ENCODE measurements at regions not wholly inside any gene's neighbourhood (a gene's known extent, or its start where the extent isn't known, plus 50 kb on each side); places are given as distances from the start of the nearest gene placed in this dataset.

DNA sequence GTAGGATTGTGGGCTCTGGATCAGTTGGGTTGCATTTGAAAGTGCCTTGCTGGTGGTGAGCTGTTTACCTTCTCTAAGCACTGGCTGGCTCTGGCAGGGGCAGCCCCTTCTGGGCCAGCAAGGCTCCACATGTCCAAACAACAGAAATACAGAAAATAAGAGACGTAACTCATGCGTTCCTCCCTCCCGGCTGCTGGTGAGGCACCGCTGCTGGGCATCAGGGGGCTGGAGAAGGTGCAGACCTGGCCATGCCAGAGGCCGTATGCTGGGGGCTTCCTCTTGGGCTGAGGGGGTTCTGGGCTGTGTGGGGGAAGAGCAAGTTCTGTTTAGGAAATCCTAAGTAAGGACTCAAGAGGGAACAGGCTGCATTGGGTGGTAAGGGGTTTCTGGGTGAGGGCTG, 140.6 kb downstream of the URI1 start:
- no peak for DNase-seq (ENCODE audit: low read depth, low spot score)

- DNase-seq (ENCODE audit: low read depth, low spot score), result no peak
Measured at GRCh38 chr19:30083125-30083681, 141.2 kb downstream of the URI1 start.

GRCh38 chr19:30083701-30084156, 141.7 kb downstream of the URI1 start:
- DNase-seq (ENCODE audit: low read depth, low spot score), result no peak

DNA sequence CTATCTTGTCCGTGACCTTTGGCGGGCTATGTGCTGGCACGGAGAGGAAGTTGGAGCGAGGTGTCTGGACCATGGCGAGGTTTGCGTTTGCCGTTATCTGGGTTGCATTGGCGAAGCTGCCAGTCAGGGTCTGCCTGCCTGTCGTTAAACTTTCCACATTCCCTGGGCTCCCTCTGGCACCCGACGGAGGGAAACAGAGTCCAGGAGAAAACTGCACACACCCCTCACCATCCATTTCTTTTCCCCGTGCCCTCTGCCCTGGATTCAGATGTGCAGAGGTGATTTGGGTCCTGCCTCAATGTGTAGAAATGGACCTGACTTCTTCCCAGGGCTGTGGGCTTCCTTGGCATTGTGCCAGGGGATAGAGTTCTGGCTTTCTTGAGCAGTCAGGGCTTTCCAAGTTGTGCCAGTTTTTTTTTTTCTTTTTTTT, 142.4 kb downstream of the URI1 start:
- DNase-seq (ENCODE audit: low read depth, low spot score), result no peak

DNA sequence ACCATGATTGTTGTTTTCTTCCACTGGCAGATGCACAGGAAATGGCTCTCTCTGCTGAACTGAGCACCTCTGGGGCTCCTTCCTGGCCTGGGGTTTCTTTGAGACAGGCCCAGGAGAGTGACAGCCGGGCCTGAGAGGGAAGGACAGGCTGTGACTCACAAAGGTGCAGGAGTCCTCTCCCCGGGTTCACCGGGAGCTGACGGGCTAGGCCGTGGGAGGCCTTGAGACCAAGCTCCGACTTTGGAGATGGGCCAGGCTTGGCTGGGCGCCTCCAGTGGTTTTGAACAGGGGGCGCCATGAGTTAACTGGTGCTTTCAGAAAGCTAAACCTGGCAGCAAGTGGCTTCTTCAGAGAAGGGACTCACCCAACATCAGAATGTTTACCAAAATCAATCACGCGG, 143.4 kb downstream of the URI1 start:
- DNase-seq (ENCODE audit: low read depth, low spot score), result no peak

GRCh38 chr19:30086220-30086619, 144.2 kb downstream of the URI1 start:
- no peak for DNase-seq (ENCODE audit: low read depth, low spot score)

GRCh38 chr19:30086916-30087315, 144.9 kb downstream of the URI1 start:
- DNase-seq (ENCODE audit: low read depth, low spot score), result no peak

DNA sequence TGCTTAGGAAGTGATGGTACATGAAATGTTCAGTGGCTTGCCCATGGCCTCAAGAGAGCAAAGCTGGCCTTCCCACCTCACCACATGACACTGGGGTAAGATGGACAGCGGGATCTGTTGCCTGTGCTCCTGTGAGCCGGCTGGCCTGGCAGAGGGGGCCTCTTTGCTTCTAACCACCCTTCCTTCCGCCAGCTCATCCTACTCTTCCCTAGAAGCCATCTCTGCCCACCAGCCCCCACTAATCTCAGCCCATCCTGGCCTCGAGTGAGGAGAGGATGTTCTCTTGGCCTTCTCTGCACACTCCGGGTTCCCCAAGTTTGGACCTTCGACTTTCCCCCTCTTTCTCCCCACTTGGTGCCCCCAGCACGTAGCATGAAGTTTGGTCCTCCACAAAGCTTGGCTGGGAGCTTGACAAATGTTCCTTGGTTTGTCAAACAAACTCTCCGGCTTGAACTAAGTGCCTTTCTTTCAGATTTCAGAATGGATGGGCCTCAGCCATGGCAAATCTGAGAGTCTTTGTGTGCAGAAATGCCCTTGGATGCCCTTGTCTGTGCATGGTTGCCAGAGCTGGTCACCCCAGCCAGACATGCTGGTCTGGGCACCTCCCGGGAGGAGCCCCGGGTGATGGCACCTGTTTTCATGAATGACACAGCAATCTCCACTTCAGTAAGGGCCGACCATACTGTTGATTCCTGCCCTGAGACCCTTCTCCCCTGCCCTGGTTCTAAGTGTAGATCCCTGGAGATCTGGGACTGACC, 145.5 kb downstream of the URI1 start:
- no peak for DNase-seq (ENCODE audit: low read depth, low spot score)

DNA sequence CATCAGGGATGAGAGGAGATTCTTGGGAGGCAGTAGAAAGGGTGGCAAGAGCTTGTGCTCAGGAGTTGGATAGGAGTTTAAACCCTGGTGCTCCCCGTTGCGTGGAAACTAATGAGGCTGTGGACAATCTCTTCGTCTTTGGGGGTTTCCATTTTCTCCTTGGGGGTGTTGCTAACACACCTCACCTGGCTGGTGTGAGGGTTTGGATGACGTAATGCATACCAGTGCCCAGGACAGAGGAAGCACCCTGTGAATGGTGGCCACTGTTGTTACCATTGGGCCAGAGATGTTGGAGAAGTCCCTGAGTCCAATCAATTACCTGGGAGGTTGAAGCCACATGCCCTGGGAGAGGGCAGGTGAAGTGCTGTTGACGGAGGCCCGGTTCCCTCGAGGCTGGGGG, 146.5 kb downstream of the URI1 start:
- DNase-seq (ENCODE audit: low read depth, low spot score), result no peak

- no peak for DNase-seq (ENCODE audit: low read depth, low spot score)
Measured at GRCh38 chr19:30089086-30089665, 147.1 kb downstream of the URI1 start.

- DNase-seq (ENCODE audit: low read depth, low spot score), result no peak
Measured at GRCh38 chr19:30090476-30090875, 148.4 kb downstream of the URI1 start.

DNA sequence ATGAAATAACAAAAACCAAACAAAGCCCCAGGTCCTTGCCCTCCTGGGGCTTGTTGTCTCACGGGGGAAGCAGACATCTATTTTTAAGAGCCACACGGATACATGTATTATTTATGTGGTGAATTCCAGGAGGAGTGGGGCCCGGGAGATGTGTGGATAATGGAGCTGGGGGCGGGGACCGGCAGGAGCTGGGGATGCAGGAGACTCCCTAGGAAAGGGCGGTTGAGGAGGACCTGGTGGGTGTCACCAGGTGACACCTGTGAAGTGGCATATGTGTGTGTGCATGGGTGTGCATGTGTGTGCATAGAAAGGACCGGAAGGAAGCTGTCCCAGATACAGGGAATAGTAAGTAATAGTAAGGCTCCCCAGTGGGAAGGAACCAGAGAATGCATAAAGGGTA, 148.9 kb downstream of the URI1 start:
- no peak for DNase-seq (ENCODE audit: low read depth, low spot score)

- DNase-seq (ENCODE audit: low read depth, low spot score), result no peak
Measured at GRCh38 chr19:30091456-30091855, 149.4 kb downstream of the URI1 start.

DNA sequence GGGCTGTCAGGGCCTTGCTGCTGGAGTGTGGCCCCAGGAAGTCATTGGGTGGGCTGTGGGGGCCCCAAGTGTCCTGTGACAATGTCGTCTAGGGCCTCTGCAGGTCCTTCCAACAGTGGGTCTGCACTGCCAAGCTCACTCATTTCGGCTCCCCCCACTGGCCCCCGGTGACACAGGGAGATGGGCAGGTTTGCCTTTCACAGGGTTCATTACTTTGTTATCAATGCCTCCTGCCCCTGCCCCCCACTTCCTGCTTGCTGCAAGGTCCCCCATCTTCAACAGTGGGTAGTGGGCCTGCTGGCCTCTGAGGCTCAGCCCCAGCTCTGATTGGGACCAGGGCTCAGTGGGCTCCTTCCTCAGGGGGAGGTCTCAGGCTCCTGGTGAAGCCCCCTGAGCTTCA, 149.8 kb downstream of the URI1 start:
- no peak for DNase-seq (ENCODE audit: low read depth, low spot score)

GRCh38 chr19:30092721-30093569, 150.9 kb downstream of the URI1 start:
- DNase-seq (ENCODE audit: low read depth, low spot score), result no peak

DNA sequence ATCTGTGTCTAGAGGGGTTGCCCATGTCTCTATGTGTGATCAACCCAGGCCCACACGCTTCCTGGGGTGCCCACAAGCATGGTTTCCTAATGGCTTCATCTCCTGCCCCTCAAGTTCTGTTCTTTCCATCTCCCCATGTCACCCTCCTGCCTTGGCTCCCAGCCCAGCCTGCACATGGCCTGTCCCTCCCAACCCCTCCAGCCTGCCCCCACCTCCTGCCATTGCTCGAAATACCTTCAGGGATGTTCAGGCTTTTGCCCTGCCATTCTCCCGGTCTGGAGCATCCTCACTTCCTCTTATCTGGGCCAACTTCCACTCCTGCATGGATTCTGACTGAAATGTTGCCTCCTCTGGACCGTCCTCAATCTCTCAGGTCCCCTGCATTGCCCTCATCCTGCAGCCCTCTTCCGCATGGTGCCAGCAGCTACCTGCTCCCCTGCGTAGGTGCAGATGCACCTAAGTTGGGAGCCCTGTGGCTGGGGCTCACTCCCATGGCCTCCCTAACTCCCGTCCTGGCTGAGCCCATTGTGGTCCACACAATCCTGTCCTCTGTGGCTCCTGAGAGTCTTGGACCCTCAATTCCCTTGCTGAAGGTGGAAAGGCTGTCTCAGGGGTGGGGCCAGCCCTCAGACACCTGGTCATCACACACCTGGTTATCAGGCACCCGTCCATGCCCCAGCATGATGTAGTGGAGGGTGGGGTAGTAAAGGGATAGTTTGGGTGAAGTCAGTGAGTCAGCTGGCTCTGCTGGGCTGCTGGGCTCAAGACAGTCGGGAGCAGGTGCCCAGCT, 152.1 kb downstream of the URI1 start:
- DNase-seq (ENCODE audit: low read depth, low spot score), result no peak

- no peak for DNase-seq (ENCODE audit: low read depth, low spot score)
Measured at GRCh38 chr19:30094756-30095140, 152.7 kb downstream of the URI1 start.

- no peak for DNase-seq (ENCODE audit: low read depth, low spot score)
Measured at GRCh38 chr19:30095171-30095570, 153.1 kb downstream of the URI1 start.

DNA sequence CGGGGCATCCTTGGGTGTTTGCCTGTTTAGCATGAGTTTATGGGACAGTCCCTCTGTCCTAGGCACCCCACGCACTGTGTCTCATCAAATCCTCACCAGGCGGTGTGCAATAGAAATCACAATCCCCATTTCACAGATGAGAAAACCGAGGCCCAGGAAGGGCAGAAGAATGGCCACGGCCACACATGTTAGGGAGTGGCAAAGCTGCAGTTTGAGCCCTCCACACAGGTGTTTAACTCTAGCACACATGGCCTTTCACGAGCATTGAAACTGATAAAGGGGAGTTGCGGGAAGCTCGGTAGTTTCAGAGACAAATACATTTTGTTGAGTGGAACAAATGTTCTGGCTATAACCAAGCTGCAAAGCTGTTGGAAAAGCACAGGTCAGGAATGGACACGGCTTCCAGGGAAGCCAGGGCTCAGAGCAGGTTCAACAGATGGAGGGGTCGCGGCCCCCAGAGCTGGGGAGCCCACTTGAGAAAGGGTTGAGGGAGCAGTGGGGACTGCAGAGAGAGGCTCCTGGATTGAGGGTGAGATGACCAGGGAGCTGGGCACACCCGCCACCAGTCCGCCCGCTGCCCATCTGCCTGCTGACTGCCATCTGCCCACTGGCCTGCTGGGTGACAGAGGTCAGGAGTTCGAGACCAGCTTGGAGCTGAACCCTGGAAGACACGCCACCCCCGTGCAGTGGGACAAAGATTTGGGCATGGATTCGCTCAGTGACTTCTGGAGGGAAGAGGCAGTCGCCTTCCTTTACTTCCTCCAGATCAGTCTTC, 154.7 kb downstream of the URI1 start:
- DNase-seq (ENCODE audit: low read depth, low spot score), result no peak

GRCh38 chr19:30097746-30098280, 155.8 kb downstream of the URI1 start:
- DNase-seq (ENCODE audit: low read depth, low spot score), result no peak
